Natural killer cell (primary cell): ENCODE measurements at regions not wholly inside any gene's neighbourhood (a gene's known extent, or its start where the extent isn't known, plus 50 kb on each side); places are given as distances from the start of the nearest gene placed in this dataset.

Source experiments
- ATAC-seq, 3 donors: fragments of 150-1000 bp in 2 of 3; fragments of 200-7000 bp in 1 of 3; cut with Tn5 transposase; 1 replicate in 1 of 3; 2 replicates in 2 of 3; pipeline ENCODE4 v1.10.0; 2021; ENCODE audit warnings: mild to moderate bottlenecking in 2 of 3, moderate library complexity in 2 of 3
- DNase-seq, 2 donors: peaks; one replicate each; pipeline versions ENCODE4 v3.0.0 to v3.0.0-alpha.2; 2013 to 2021; ENCODE audit warnings: mixed read lengths in 1 of 2
- H3K27ac ChIP-seq: one replicate; pipeline ENCODE4 v1.5.1; 2013; ENCODE audit warnings: mild to moderate bottlenecking, low read length
- H3K27me3 ChIP-seq: one replicate; pipeline ENCODE4 v1.6.1; 2013; ENCODE audit warnings: low read length; ENCODE audit not compliant: control insufficient read depth, insufficient read depth
- H3K36me3 ChIP-seq: one replicate; pipeline ENCODE4 v1.6.1; 2013; ENCODE audit warnings: low read length; ENCODE audit not compliant: control insufficient read depth, insufficient read depth
- H3K4me1 ChIP-seq: one replicate; pipeline ENCODE4 v1.6.1; 2013; ENCODE audit warnings: low read length; ENCODE audit not compliant: control insufficient read depth, insufficient read depth
- H3K4me3 ChIP-seq: one replicate; pipeline ENCODE4 v1.5.1; 2013; ENCODE audit warnings: low read length
- H3K9me3 ChIP-seq: one replicate; pipeline ENCODE4 v1.6.1; 2013; ENCODE audit warnings: low read length; ENCODE audit not compliant: control insufficient read depth, insufficient read depth
- H3K27ac Mint-ChIP-seq, 2 donors: one replicate each; pipeline ENCODE4 v1.8.0; 2022; ENCODE audit warnings: mild to moderate bottlenecking in 2 of 2, mixed read lengths in 2 of 2, moderate library complexity in 1 of 2
- H3K27me3 Mint-ChIP-seq, 2 donors: one replicate each; pipeline ENCODE4 v1.8.0; 2022; ENCODE audit warnings: low read depth in 2 of 2, mixed read lengths in 2 of 2
- H3K36me3 Mint-ChIP-seq: one replicate; pipeline ENCODE4 v1.8.0; 2022; ENCODE audit warnings: mixed read lengths
- H3K4me1 Mint-ChIP-seq, 2 donors: one replicate each; pipeline ENCODE4 v1.8.0; 2022; ENCODE audit warnings: mixed read lengths in 2 of 2
- H3K4me3 Mint-ChIP-seq: one replicate; pipeline ENCODE4 v1.8.0; 2022; ENCODE audit warnings: mild to moderate bottlenecking, moderate library complexity, mixed read lengths
- H3K9me3 Mint-ChIP-seq, 2 donors: one replicate each; pipeline ENCODE4 v1.8.0; 2022; ENCODE audit warnings: mixed read lengths in 2 of 2
- CTCF ChIP-seq: fragments of 200-600 bp; IDR thresholded peaks from one replicate; pipeline ENCODE4 v1.8.0; 2022; ENCODE audit warnings: antibody characterized with exemption
- WGBS: methylation state at CpG from one replicate; pipeline ENCODE4 v1.1.7; 2013; ENCODE audit warnings: missing lambda C conversion rate; ENCODE audit not compliant: insufficient coverage; 5-methylcytosine and 5-hydroxymethylcytosine counted together
- intact Hi-C: fragments of 100-400 bp; cut with micrococcal nuclease; formaldehyde crosslinking; loops from one replicate; pipeline ENCODE4 v1.14.2; 2022

GRCh38 chr3:117624424-117624823, 914.8 kb downstream of the TUSC7 start:
- H3K9me3 ChIP-seq, result no peaks in the 10 kb centered on the region

GRCh38 chr3:117625174-117625573, 915.6 kb downstream of the TUSC7 start:
- intact Hi-C loops, result no loop called here
- peaks cover 2 to 11% of the 10 kb centered on the region in 2 donors for H3K9me3 Mint-ChIP-seq
- TF ChIP-seq CTCF, result no peak
- H3K27me3 Mint-ChIP-seq, result no peaks in the 10 kb centered on the region
- H3K4me1 Mint-ChIP-seq, result no peaks in the 10 kb centered on the region
- Histone ChIP-seq H3K27me3 (no peaks in the 10 kb centered on the region), H3K27ac (no peak overlapping the region), H3K4me1 (no peaks in the 10 kb centered on the region), H3K36me3 (no peaks in the 10 kb centered on the region), H3K4me3 (no peak overlapping the region), H3K9me3 (no peaks in the 10 kb centered on the region)
- no peak overlapping the region for H3K27ac Mint-ChIP-seq
- ATAC-seq (no peak), DNase-seq (no peak)
- no peak overlapping the region for H3K4me3 Mint-ChIP-seq
- H3K36me3 Mint-ChIP-seq, result no peaks in the 10 kb centered on the region

More at GRCh38 chr3:117624424-117624823, 914.8 kb downstream of the TUSC7 start:
- Mint-ChIP-seq H3K4me1 (no peaks in the 10 kb centered on the region), H3K27me3 (no peaks in the 10 kb centered on the region), H3K9me3 (peaks cover 4 to 11% of the 10 kb centered on the region in 2 donors), H3K27ac (no peak overlapping the region), H3K4me3 (no peak overlapping the region), H3K36me3 (no peaks in the 10 kb centered on the region)
- WGBS, result 83% methylated on average over 2 of the region's 3 CpGs
- Histone ChIP-seq H3K4me3 (no peak overlapping the region), H3K27me3 (no peaks in the 10 kb centered on the region), H3K27ac (no peak overlapping the region), H3K4me1 (no peaks in the 10 kb centered on the region), H3K36me3 (no peaks in the 10 kb centered on the region)
- TF ChIP-seq CTCF, result no peak
- intact Hi-C loops, result no loop called here
- no peak for ATAC-seq
- no peak for DNase-seq

GRCh38 chr3:117626577-117626976, 917.0 kb downstream of the TUSC7 start:
- Histone ChIP-seq H3K9me3 (no peaks in the 10 kb centered on the region), H3K36me3 (no peaks in the 10 kb centered on the region), H3K4me1 (no peaks in the 10 kb centered on the region), H3K27ac (no peak overlapping the region), H3K4me3 (no peak overlapping the region), H3K27me3 (no peaks in the 10 kb centered on the region)
- Mint-ChIP-seq H3K4me1 (no peaks in the 10 kb centered on the region), H3K4me3 (no peak overlapping the region), H3K27me3 (no peaks in the 10 kb centered on the region), H3K9me3 (peaks cover 2 to 13% of the 10 kb centered on the region in 2 donors), H3K36me3 (no peaks in the 10 kb centered on the region), H3K27ac (no peak overlapping the region)
- intact Hi-C loops, result no loop called here
- no peak for TF ChIP-seq CTCF
- WGBS, result 80% methylated on average over 1 of the region's 2 CpGs
- DNase-seq (no peak), ATAC-seq (no peak)

GRCh38 chr3:117628823-117629291, 919.3 kb downstream of the TUSC7 start:
- no peak overlapping the region for H3K27ac Mint-ChIP-seq
- Histone ChIP-seq H3K27me3 (no peaks in the 10 kb centered on the region), H3K4me3 (no peak overlapping the region), H3K36me3 (no peaks in the 10 kb centered on the region), H3K27ac (no peak overlapping the region), H3K9me3 (no peaks in the 10 kb centered on the region), H3K4me1 (no peaks in the 10 kb centered on the region)
- no peak for TF ChIP-seq CTCF
- ATAC-seq (no peak), DNase-seq (no peak)
- no peak overlapping the region for H3K4me3 Mint-ChIP-seq
- no peaks in the 10 kb centered on the region for H3K27me3 Mint-ChIP-seq
- H3K36me3 Mint-ChIP-seq, result no peaks in the 10 kb centered on the region
- 68% methylated on average over 2 of the region's 2 CpGs for WGBS
- H3K4me1 Mint-ChIP-seq, result no peaks in the 10 kb centered on the region
- intact Hi-C loops, result no loop called here
- peaks cover 0 to 8% of the 10 kb centered on the region in 2 donors for H3K9me3 Mint-ChIP-seq
